ENCODE measurements at regions not wholly inside any gene's neighbourhood (a gene's known extent, or its start where the extent isn't known, plus 50 kb on each side); places are given as distances from the start of the nearest gene placed in this dataset.
"Not testable (repeated sequence)": the region's sequence is repeated elsewhere in the genome, so short reads cannot be mapped to it uniquely, and the experiment has no call there.

GRCh38 chr10:130935128-130935439, 376.4 kb downstream of the TCERG1L start:
- H3K36me3 Mint-ChIP-seq (ENCODE audit: insufficient read depth, unreplicated experiment) = no peaks in the 10 kb centered on the region
- intact Hi-C loops (cut with micrococcal nuclease) = no loop called here
- H3K27ac Mint-ChIP-seq (ENCODE audit: low read depth, unreplicated experiment) = no peak overlapping the region
- no peaks in the 10 kb centered on the region for H3K27me3 Mint-ChIP-seq (ENCODE audit: insufficient read depth, unreplicated experiment)
- no peak overlapping the region for H3K4me3 Mint-ChIP-seq (ENCODE audit: unreplicated experiment)
- BruUV-seq (replicated peaks) = no TSS peak
- ChIA-PET CTCF (no interaction called here), POLR2A (no interaction called here)
- DNase-seq (ENCODE audit: unreplicated experiment) = no peak
- H3K9me3 Mint-ChIP-seq (ENCODE audit: unreplicated experiment) = peaks cover 31% of the 10 kb centered on the region
- TF ChIP-seq CTCF (IDR thresholded peaks at IDR 0.05; ENCODE audit: unreplicated experiment) = no peak
- no peaks in the 10 kb centered on the region for H3K4me1 Mint-ChIP-seq (ENCODE audit: insufficient read depth, unreplicated experiment)

DNA sequence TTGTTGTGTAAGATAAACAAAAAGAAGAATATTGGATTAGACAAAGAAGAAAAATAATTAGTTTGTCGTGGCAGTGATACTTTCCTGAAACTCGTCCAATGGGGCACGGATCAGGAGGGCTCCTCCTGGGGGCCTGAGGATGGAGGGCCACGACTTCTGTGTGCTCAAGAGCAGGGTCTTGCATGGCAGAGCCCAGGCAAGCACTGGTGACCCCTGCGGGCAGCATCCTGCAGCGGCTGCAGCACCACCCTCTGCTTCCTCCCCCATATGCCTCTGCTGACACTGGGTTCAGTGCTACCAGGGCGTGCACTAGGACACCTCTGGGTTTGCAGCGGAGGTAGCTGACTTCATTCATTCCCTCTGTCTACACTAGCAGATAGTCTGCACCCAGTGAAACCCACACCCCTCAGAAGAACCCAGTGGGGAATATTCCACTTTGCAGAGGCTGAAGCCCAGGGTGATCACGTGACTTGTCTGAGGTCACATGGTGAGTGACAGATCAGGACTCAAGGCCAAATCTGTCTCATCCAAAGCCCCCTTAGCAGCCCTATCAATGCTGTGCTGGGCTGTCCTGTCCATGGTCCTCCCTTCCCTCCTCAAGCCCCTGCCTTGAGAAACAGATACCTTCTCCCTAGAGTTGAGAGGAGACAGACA, 375.5 kb downstream of the TCERG1L start:
- no peak for DNase-seq (ENCODE audit: unreplicated experiment)
- H3K4me3 Mint-ChIP-seq (ENCODE audit: unreplicated experiment) = no peak overlapping the region
- TF ChIP-seq CTCF (IDR thresholded peaks at IDR 0.05; ENCODE audit: unreplicated experiment) = no peak
- intact Hi-C loops (cut with micrococcal nuclease) = no loop called here
- POLR2A ChIA-PET = no interaction called here
- peaks cover 24% of the 10 kb centered on the region for H3K9me3 Mint-ChIP-seq (ENCODE audit: unreplicated experiment)
- H3K4me1 Mint-ChIP-seq (ENCODE audit: insufficient read depth, unreplicated experiment) = no peaks in the 10 kb centered on the region
- H3K27me3 Mint-ChIP-seq (ENCODE audit: insufficient read depth, unreplicated experiment) = no peaks in the 10 kb centered on the region
- no TSS peak for BruUV-seq (replicated peaks)
- H3K27ac Mint-ChIP-seq (ENCODE audit: low read depth, unreplicated experiment) = no peak overlapping the region
- CTCF ChIA-PET = no interaction called here
- H3K36me3 Mint-ChIP-seq (ENCODE audit: insufficient read depth, unreplicated experiment) = no peaks in the 10 kb centered on the region

DNA sequence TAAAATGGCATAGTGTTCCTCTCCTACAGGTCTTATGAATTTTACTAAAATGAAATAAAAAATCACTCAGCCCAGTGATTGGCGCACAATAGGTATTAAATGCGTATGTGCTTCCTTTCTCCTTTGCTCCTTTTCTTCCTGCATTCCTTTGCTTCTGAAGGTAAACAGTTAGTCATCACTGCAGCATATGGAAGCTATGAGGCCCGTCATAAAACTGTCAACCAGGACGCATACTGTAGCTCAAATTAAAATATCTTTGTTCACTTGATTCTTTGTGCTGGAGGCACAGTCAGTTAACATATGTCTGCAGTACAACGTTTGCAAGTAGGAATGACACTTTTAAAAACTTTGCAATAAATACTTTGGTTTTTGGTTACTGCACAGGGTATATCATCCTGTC, 374.7 kb downstream of the TCERG1L start:
- Mint-ChIP-seq H3K27ac (ENCODE audit: low read depth, unreplicated experiment) (no peak overlapping the region), H3K27me3 (ENCODE audit: insufficient read depth, unreplicated experiment) (no peaks in the 10 kb centered on the region), H3K9me3 (ENCODE audit: unreplicated experiment) (peaks cover 17% of the 10 kb centered on the region), H3K4me1 (ENCODE audit: insufficient read depth, unreplicated experiment) (no peaks in the 10 kb centered on the region), H3K36me3 (ENCODE audit: insufficient read depth, unreplicated experiment) (no peaks in the 10 kb centered on the region), H3K4me3 (ENCODE audit: unreplicated experiment) (no peak overlapping the region)
- no TSS peak for BruUV-seq (replicated peaks)
- ChIA-PET CTCF (no interaction called here), POLR2A (no interaction called here)
- no peak for DNase-seq (ENCODE audit: unreplicated experiment)
- intact Hi-C loops (cut with micrococcal nuclease) = no loop called here
- no peak for TF ChIP-seq CTCF (IDR thresholded peaks at IDR 0.05; ENCODE audit: unreplicated experiment)

DNA sequence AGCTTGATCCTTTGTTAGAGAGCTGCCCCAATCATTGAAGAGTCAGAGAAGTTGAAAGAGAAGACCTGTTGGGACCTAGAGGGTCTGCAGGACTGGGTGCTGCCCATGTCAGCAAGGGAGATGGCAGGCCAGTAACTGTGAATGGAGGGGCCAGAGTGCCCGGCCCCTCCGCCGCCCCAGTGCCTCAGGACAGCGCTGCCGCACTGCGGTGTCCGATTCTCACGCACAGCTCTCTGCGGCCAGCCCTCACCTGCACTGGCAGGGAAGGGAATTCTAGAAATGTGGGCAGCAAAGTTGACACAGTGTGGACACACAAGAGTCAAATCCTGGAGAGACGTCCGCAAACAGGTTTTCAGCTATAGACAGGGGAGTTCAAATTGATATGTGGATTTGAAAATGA, 373.5 kb downstream of the TCERG1L start:
- no peaks in the 10 kb centered on the region for H3K36me3 Mint-ChIP-seq (ENCODE audit: insufficient read depth, unreplicated experiment)
- no peak overlapping the region for H3K4me3 Mint-ChIP-seq (ENCODE audit: unreplicated experiment)
- no peak for TF ChIP-seq CTCF (IDR thresholded peaks at IDR 0.05; ENCODE audit: unreplicated experiment)
- DNase-seq (ENCODE audit: unreplicated experiment) = no peak
- H3K27ac Mint-ChIP-seq (ENCODE audit: low read depth, unreplicated experiment) = no peak overlapping the region
- H3K4me1 Mint-ChIP-seq (ENCODE audit: insufficient read depth, unreplicated experiment) = no peaks in the 10 kb centered on the region
- ChIA-PET CTCF (no interaction called here), POLR2A (interaction anchor here (0.6 kb wide), 1 partner anchor 666 kb away, joined by 3 read pairs; no protein-coding TSS in a partner anchor)
- intact Hi-C loops (cut with micrococcal nuclease) = no loop called here
- H3K27me3 Mint-ChIP-seq (ENCODE audit: insufficient read depth, unreplicated experiment) = no peaks in the 10 kb centered on the region
- no TSS peak for BruUV-seq (replicated peaks)
- peaks cover 6% of the 10 kb centered on the region for H3K9me3 Mint-ChIP-seq (ENCODE audit: unreplicated experiment)

GRCh38 chr10:130938891-130939290, 372.6 kb downstream of the TCERG1L start:
- BruUV-seq (replicated peaks); intact Hi-C loops (cut with micrococcal nuclease); H3K27ac Mint-ChIP-seq (ENCODE audit: low read depth, unreplicated experiment); H3K4me3 Mint-ChIP-seq (ENCODE audit: unreplicated experiment); H3K36me3 Mint-ChIP-seq (ENCODE audit: insufficient read depth, unreplicated experiment); POLR2A ChIA-PET; H3K9me3 Mint-ChIP-seq (ENCODE audit: unreplicated experiment); H3K4me1 Mint-ChIP-seq (ENCODE audit: insufficient read depth, unreplicated experiment); DNase-seq (ENCODE audit: unreplicated experiment); H3K27me3 Mint-ChIP-seq (ENCODE audit: insufficient read depth, unreplicated experiment): not testable (repeated sequence)
- CTCF ChIA-PET = interaction anchor here (0.6 kb wide), 1 partner anchor 187 kb away, joined by 3 read pairs; no protein-coding TSS in a partner anchor

All from MCF 10A (cell line).